GM12875 (cell line): ENCODE measurements at regions not wholly inside any gene's neighbourhood (a gene's known extent, or its start where the extent isn't known, plus 50 kb on each side); places are given as distances from the start of the nearest gene placed in this dataset.

ENCODE experiments used
- H3K4me3 ChIP-seq: one replicate; pipeline ENCODE4 v1.5.1; 2011; ENCODE audit warnings: low read depth, low read length, control low read depth
- TF ChIP-seq, protein P1 (sequence below): IDR thresholded peaks from 2 replicates; pipeline ENCODE4 v1.5.1; 2011; ENCODE audit warnings: low read depth, mild to moderate bottlenecking, control low read depth, inconsistent platforms, low read length, moderate library complexity, borderline replicate concordance; ENCODE audit not compliant: insufficient read depth

DNA sequence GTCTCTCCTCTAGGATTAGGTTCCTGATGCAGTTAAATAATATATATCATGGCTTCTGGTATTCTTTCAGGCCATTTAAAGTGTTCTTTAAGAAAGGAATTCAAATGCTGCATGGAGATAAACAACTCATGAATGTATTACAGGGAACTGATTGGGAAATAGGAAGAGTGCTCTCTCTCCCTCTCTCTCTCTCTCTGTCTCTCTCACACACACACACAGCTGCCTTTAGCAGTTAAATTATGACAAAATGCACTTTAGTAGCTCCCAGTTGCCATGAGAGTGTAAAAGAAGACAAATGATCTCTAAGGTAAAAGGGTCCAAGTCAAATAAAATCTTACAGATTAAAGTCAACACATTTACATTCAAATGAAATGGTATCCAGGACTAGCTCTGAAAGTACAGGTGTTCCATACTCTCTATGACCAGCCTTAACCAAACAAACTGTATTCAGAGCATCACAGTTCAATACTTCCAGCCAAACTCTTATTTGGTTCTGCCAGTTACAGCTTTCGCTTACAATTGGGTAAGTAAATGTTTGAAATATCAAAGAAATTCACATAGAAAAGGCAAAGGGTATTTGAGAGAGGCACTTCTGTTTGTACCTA is 94.7 kb upstream of the CXXC4 start:
- no peak overlapping the region for H3K4me3 ChIP-seq
- TF ChIP-seq, protein P1, sequence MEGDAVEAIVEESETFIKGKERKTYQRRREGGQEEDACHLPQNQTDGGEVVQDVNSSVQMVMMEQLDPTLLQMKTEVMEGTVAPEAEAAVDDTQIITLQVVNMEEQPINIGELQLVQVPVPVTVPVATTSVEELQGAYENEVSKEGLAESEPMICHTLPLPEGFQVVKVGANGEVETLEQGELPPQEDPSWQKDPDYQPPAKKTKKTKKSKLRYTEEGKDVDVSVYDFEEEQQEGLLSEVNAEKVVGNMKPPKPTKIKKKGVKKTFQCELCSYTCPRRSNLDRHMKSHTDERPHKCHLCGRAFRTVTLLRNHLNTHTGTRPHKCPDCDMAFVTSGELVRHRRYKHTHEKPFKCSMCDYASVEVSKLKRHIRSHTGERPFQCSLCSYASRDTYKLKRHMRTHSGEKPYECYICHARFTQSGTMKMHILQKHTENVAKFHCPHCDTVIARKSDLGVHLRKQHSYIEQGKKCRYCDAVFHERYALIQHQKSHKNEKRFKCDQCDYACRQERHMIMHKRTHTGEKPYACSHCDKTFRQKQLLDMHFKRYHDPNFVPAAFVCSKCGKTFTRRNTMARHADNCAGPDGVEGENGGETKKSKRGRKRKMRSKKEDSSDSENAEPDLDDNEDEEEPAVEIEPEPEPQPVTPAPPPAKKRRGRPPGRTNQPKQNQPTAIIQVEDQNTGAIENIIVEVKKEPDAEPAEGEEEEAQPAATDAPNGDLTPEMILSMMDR, result no peak

DNA sequence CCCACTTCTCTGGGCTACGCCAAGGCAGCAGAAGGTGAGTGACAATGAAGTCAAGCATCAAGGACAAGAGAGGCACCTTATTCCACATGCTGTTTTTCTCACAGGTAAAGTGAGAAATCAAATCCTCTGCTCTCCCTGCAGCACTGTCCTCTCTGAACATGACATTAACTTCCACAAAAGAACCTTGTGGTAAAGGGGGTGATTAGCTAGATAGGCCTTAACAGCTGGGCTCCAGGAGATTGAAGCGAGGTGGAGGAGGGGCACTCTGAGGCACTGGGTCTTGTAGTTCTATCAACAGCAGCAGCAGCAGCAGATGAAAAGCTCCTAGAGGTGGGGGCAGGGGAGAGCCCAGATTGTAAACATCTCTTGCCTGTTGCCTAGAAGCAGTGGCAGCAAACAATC is 96.8 kb upstream of the CXXC4 start:
- H3K4me3 ChIP-seq, result no peak overlapping the region
- TF ChIP-seq, protein P1, result no peak

DNA sequence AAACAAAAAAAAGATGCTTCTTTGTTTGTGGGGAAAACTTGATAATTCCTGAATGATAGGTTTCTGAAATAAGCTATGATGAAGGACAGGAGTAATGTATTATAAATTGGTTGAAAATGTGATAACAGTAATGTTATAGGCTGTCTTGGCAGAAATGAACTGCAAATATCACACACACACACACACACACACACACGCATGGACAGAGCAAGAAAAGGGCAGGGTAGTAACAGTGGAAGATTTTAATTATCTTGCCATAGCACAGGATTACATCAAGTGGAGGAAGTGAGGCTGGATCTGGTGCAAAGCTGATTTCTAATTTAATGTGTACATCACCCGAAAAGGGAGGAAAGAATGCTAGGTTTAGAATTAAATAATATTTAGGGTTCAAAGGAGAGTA is 97.5 kb upstream of the CXXC4 start:
- H3K4me3 ChIP-seq, result no peak overlapping the region
- TF ChIP-seq, protein P1, result no peak

DNA sequence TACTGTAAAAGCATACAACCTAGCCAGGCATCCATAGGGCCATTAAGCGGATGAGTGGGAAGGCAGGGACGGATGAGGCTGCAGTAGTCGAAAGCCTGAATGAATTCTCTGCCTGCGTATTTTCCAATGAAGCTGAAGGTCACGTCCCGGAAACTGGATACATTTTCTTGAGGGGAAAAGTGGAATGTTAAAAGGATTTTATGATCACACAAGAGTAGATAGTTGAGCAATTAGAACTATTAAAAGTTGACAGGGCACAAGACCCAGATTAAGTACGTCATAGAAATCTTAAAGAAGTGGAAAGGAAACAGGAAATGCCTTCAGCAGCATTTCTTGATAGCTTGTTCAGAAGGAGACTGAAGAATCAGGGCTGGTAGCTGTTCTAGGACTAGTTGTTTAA is 98.3 kb upstream of the CXXC4 start:
- H3K4me3 ChIP-seq, result no peak overlapping the region
- TF ChIP-seq, protein P1, result no peak

DNA sequence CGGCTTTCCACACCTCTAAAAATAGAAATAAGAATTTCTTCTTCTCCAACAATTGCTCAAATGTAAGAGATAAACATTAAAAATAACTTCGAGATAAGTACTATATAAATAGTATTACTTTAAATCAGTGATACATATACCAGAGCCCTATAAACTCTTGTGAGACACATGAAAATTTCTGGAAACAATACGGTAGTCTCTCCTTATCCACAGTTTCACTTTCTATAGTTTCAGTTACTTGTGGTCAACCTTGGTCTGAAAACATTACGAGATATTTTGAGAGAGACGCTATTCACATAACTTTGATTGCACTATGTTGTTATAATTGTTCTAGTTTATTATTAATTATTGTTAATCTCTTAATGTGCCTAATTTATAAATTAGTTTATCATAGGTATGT is 101.5 kb upstream of the CXXC4 start:
- TF ChIP-seq, protein P1, result no peak
- H3K4me3 ChIP-seq, result no peak overlapping the region

DNA sequence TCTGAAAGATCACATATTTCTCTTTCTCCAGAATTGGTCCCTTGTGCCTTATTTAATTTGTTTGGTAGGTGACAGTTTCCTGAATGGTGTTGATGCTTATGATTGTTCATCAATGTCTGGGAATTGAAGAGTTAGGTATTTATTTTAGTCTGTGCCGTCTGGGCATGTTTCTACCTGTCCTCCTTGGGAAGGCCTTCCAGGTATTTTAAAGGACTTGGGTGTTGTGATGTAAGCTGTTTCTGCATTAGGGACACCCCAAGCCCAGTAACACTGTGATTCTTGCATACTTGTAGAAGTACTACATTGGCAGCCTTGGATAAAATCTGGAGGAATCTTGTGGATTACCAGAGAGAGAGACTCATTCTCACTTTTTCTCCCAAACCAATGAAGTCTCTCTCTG is 120.8 kb upstream of the CXXC4 start:
- TF ChIP-seq, protein P1, result no peak
- H3K4me3 ChIP-seq, result no peak overlapping the region

DNA sequence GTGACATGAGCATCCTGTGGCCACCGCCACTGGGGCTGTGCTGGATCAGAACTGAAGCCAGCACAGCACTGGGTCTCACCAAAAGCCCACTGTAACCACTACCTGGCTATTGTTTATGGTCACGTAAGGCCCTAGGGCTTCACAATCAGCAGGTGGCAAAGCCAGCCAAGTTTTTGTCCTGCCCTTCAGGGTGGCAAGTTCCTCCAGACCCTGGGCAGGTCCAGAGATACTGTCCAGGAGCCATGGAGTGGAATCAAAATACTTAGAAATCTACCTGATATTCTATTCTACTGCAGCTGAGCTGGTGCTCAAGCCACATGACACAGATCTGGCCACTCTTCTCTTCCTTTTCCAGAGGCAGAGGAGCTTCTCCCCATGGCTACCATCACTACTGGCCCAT is 121.2 kb upstream of the CXXC4 start:
- H3K4me3 ChIP-seq, result no peak overlapping the region
- TF ChIP-seq, protein P1, result no peak
